Dermis blood vessel endothelial cell (primary cell): ENCODE measurements at regions not wholly inside any gene's neighbourhood (a gene's known extent, or its start where the extent isn't known, plus 50 kb on each side); places are given as distances from the start of the nearest gene placed in this dataset.
A peak's percentile ranks its signal among the peaks of the same experiment; 100 is the strongest.
"Not testable (repeated sequence)": the region's sequence is repeated elsewhere in the genome, so short reads cannot be mapped to it uniquely, and the experiment has no call there.

Source experiments
- DNase-seq: peaks from one replicate; pipeline ENCODE4 v3.0.0; 2010

- not testable (repeated sequence) for DNase-seq
These were observed 818.6 kb downstream of the TMEM121 start for GRCh38 chr14:106344791-106345479.

GRCh38 chr14:106346084-106346483 is 819.7 kb downstream of the TMEM121 start:
- DNase-seq, result no peak

- DNase-seq, result no peak
These were observed 820.3 kb downstream of the TMEM121 start for GRCh38 chr14:106346534-106347290.

- DNase-seq, result no peak
These were observed 821.0 kb downstream of the TMEM121 start for GRCh38 chr14:106347291-106347778.

- no peak for DNase-seq
These were observed 821.7 kb downstream of the TMEM121 start for GRCh38 chr14:106347890-106348755.

- not testable (repeated sequence) for DNase-seq
These were observed 822.6 kb downstream of the TMEM121 start for GRCh38 chr14:106348873-106349540.

- DNase-seq, result not testable (repeated sequence)
These were observed 823.5 kb downstream of the TMEM121 start for GRCh38 chr14:106349678-106350457.

- not testable (repeated sequence) for DNase-seq
These were observed 828.8 kb downstream of the TMEM121 start for GRCh38 chr14:106355007-106355791.

GRCh38 chr14:106355881-106356642 is 829.7 kb downstream of the TMEM121 start:
- DNase-seq, result not testable (repeated sequence)

- not testable (repeated sequence) for DNase-seq
These were observed 830.2 kb downstream of the TMEM121 start for GRCh38 chr14:106356643-106356930.

GRCh38 chr14:106359157-106359887 is 832.9 kb downstream of the TMEM121 start:
- DNase-seq, result not testable (repeated sequence)

- DNase-seq, result not testable (repeated sequence)
These were observed 839.0 kb downstream of the TMEM121 start for GRCh38 chr14:106365371-106365770.

GRCh38 chr14:106365894-106366293 is 839.5 kb downstream of the TMEM121 start:
- not testable (repeated sequence) for DNase-seq

GRCh38 chr14:106366971-106367370 is 840.6 kb downstream of the TMEM121 start:
- DNase-seq, result not testable (repeated sequence)

- not testable (repeated sequence) for DNase-seq
These were observed 843.1 kb downstream of the TMEM121 start for GRCh38 chr14:106369456-106369855.

GRCh38 chr14:106372870-106373652 is 846.7 kb downstream of the TMEM121 start:
- peak; percentile 17 for DNase-seq

- not testable (repeated sequence) for DNase-seq
These were observed 847.3 kb downstream of the TMEM121 start for GRCh38 chr14:106373653-106374110.

- DNase-seq, result no peak
These were observed 851.0 kb downstream of the TMEM121 start for GRCh38 chr14:106377432-106377831.
